Activated CD8-positive, alpha-beta T cell treated with anti-CD3 and anti-CD28 coated beads for 36 hours (primary cell): ENCODE measurements at regions not wholly inside any gene's neighbourhood (a gene's known extent, or its start where the extent isn't known, plus 50 kb on each side); places are given as distances from the start of the nearest gene placed in this dataset.

Experiments used
- ATAC-seq: fragments of 200-7000 bp; cut with Tn5 transposase; one replicate; pipeline ENCODE4 v1.10.0; 2021; ENCODE audit warnings: mild to moderate bottlenecking, moderate library complexity
- CTCF ChIA-PET: fragments of 350-600 bp; sonication (Branson Sonifier 250); formaldehyde crosslinking; loops from one replicate; lab custom pipeline; 2021; ENCODE audit warnings: antibody characterized with exemption; lab: Charles Lee
- POLR2A ChIA-PET: fragments of 350-600 bp; sonication (Branson Sonifier 250); formaldehyde crosslinking; loops from one replicate; lab custom pipeline; 2021; ENCODE audit warnings: antibody characterized with exemption; lab: Charles Lee
- DNase-seq: peaks from one replicate; pipeline ENCODE4 v3.0.0-alpha.2; 2020
- H3K27ac Mint-ChIP-seq: one replicate; pipeline ENCODE4 v1.8.0; 2021; ENCODE audit warnings: mild to moderate bottlenecking, mixed read lengths
- H3K27me3 Mint-ChIP-seq: one replicate; pipeline ENCODE4 v1.8.0; 2021; ENCODE audit warnings: mixed read lengths
- H3K36me3 Mint-ChIP-seq: one replicate; pipeline ENCODE4 v1.8.0; 2021; ENCODE audit warnings: low read depth, mixed read lengths
- H3K4me1 Mint-ChIP-seq: one replicate; pipeline ENCODE4 v1.8.0; 2021; ENCODE audit warnings: low read depth, mixed read lengths
- H3K4me3 Mint-ChIP-seq: one replicate; pipeline ENCODE4 v1.8.0; 2021; ENCODE audit warnings: mild to moderate bottlenecking, moderate library complexity, mixed read lengths
- H3K9me3 Mint-ChIP-seq: one replicate; pipeline ENCODE4 v1.8.0; 2021; ENCODE audit warnings: mixed read lengths
- CTCF ChIP-seq: fragments of 200-600 bp; IDR thresholded peaks from one replicate; pipeline ENCODE4 v1.8.0; 2022; ENCODE audit warnings: antibody characterized with exemption, mild to moderate bottlenecking
- intact Hi-C: fragments of 100-400 bp; cut with micrococcal nuclease; formaldehyde crosslinking; loops from one replicate; pipeline ENCODE4 v1.10.0; 2022

- Mint-ChIP-seq H3K27ac (no peak overlapping the region), H3K9me3 (peaks cover 5% of the 10 kb centered on the region), H3K4me3 (no peak overlapping the region), H3K4me1 (no peaks in the 10 kb centered on the region), H3K36me3 (no peaks in the 10 kb centered on the region), H3K27me3 (peaks cover 3% of the 10 kb centered on the region)
- DNase-seq (no peak), ATAC-seq (no peak)
- ChIA-PET CTCF (interaction anchor here (1.2 kb wide), 1 partner anchor 16 kb away, joined by 4 read pairs; no protein-coding TSS in a partner anchor), POLR2A (no interaction called here)
- TF ChIP-seq CTCF: no peak
- intact Hi-C loops: no loop called here
Observed at GRCh38 chr2:145339646-145340045, 819.7 kb upstream of the ZEB2 start.

- Mint-ChIP-seq H3K27ac (no peak overlapping the region), H3K27me3 (peaks cover 4% of the 10 kb centered on the region), H3K4me3 (no peak overlapping the region), H3K4me1 (no peaks in the 10 kb centered on the region), H3K9me3 (no peaks in the 10 kb centered on the region), H3K36me3 (no peaks in the 10 kb centered on the region)
- ATAC-seq (no peak), DNase-seq (no peak)
- POLR2A ChIA-PET: no interaction called here
- CTCF ChIA-PET: no interaction called here
- no peak for TF ChIP-seq CTCF
- intact Hi-C loops: no loop called here
Observed at GRCh38 chr2:145332210-145332898, 812.4 kb upstream of the ZEB2 start.

- ATAC-seq (no peak), DNase-seq (no peak)
- ChIA-PET POLR2A (no interaction called here), CTCF (no interaction called here)
- TF ChIP-seq CTCF: no peak
- intact Hi-C loops: loop anchor here (5.0 kb wide), 1 partner anchor 68 kb away; no protein-coding TSS in a partner anchor
- Mint-ChIP-seq H3K27me3 (peaks cover 11% of the 10 kb centered on the region), H3K9me3 (no peaks in the 10 kb centered on the region), H3K4me3 (no peak overlapping the region), H3K4me1 (peaks cover 2% of the 10 kb centered on the region), H3K36me3 (no peaks in the 10 kb centered on the region), H3K27ac (no peak overlapping the region)
Observed at GRCh38 chr2:145329971-145330370, 810.1 kb upstream of the ZEB2 start.

- DNase-seq (no peak), ATAC-seq (no peak)
- CTCF ChIA-PET: no interaction called here
- peaks cover 19% of the 10 kb centered on the region for H3K4me1 Mint-ChIP-seq
- no peak overlapping the region for H3K4me3 Mint-ChIP-seq
- no peaks in the 10 kb centered on the region for H3K36me3 Mint-ChIP-seq
- no peaks in the 10 kb centered on the region for H3K9me3 Mint-ChIP-seq
- peaks cover 9% of the 10 kb centered on the region for H3K27me3 Mint-ChIP-seq
- POLR2A ChIA-PET: no interaction called here
- TF ChIP-seq CTCF: no peak
- H3K27ac Mint-ChIP-seq: no peak overlapping the region
- intact Hi-C loops: loop anchor here (5.0 kb wide), 1 partner anchor 63 kb away; no protein-coding TSS in a partner anchor
Observed at GRCh38 chr2:145325485-145325884, 805.6 kb upstream of the ZEB2 start.

GRCh38 chr2:145324748-145325147 lies 804.8 kb upstream of the ZEB2 start:
- H3K9me3 Mint-ChIP-seq: no peaks in the 10 kb centered on the region
- TF ChIP-seq CTCF: no peak
- no peak overlapping the region for H3K27ac Mint-ChIP-seq
- intact Hi-C loops: loop anchor here (5.0 kb wide), 2 partner anchors 62 to 88 kb away; no protein-coding TSS in a partner anchor
- no peak overlapping the region for H3K4me3 Mint-ChIP-seq
- DNase-seq (peak; percentile 4), ATAC-seq (no peak)
- H3K4me1 Mint-ChIP-seq: peaks cover 19% of the 10 kb centered on the region
- POLR2A ChIA-PET: no interaction called here
- no peaks in the 10 kb centered on the region for H3K36me3 Mint-ChIP-seq
- H3K27me3 Mint-ChIP-seq: peaks cover 7% of the 10 kb centered on the region
- CTCF ChIA-PET: no interaction called here
